ENCODE measurements at regions not wholly inside any gene's neighbourhood (a gene's known extent, or its start where the extent isn't known, plus 50 kb on each side); places are given as distances from the start of the nearest gene placed in this dataset.

DNA sequence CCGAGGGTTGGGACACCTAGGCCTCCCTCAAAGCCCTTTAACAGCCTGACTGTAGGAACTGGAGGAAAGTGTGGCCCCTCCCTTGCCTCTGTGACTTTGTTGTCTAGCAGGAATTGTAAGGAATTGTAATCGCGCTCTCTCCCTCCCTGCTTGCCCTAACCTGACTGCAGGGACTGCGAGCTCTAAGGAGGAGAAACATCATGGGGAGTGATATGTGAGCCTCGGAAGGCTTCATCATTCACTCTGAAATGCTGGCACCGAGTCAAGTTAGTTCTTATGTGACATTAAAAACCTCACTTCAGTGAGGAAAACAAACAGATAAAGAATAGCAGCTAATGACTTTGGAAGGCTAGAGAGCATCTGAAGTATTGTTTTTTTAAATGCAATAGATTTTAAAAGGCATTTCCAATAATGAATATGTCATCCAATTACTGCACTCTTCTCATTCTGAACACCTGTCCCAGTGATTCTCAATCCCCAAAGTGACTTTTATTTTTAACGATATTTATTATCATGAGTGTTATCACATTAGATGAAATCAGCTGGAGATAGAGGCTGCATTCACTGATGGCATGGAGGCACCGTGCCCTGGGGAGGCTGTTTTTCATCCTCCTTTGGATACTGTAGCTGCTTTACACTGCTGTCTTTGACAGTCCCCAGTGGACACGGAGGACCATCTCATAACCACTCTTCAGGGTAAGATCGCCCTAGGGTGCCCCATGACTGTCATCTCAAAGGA lies 58.5 kb upstream of the NTM start:
- Histone ChIP-seq H3K27me3 (ENCODE audit: low read length) (no peaks in the 10 kb centered on the region), H3F3A (ENCODE audit: insufficient read depth) (no peaks in the 10 kb centered on the region)
- no peak for TF ChIP-seq EZH2phosphoT487 (conservative IDR thresholded peaks at IDR 0.05; ENCODE audit: low read length)

More for the DNA sequence above, 58.5 kb upstream of the NTM start:
- Histone ChIP-seq H3K79me2 (ENCODE audit: insufficient read depth, low read length) (no peaks in the 10 kb centered on the region), H3K9me2 (replicated peaks; ENCODE audit: insufficient read depth, low read length) (no peaks in the 10 kb centered on the region), H3K27ac (ENCODE audit: low read depth, low read length) (no peak overlapping the region), H3K4me2 (ENCODE audit: low read depth, low read length, poor library complexity, severe bottlenecking) (no peak overlapping the region), H4K20me1 (ENCODE audit: low read depth, low read length) (no peaks in the 10 kb centered on the region), H2AFZ (ENCODE audit: low read depth, low read length, severe bottlenecking) (no peak overlapping the region), H3K4me3 (ENCODE audit: insufficient read depth, low read length, poor library complexity, severe bottlenecking) (no peak overlapping the region), H3K9me3 (ENCODE audit: insufficient read depth, low read length) (no peaks in the 10 kb centered on the region), H3K9ac (ENCODE audit: low read length) (no peak overlapping the region), H3K36me3 (ENCODE audit: low read length) (no peaks in the 10 kb centered on the region)

Data from SU-DHL-6 (cell line).